OCI-LY7 (cell line): ENCODE measurements at regions not wholly inside any gene's neighbourhood (a gene's known extent, or its start where the extent isn't known, plus 50 kb on each side); places are given as distances from the start of the nearest gene placed in this dataset.
"Not testable (repeated sequence)": the region's sequence is repeated elsewhere in the genome, so short reads cannot be mapped to it uniquely, and the experiment has no call there.

Experiments
- BruUV-seq: library from RNA; stranded (reverse); fragments of 400-500 nt; replicated peaks from 2 replicates; lab custom pipeline; 2021; lab: Mats Ljungman, UMichigan
- CTCF ChIA-PET: fragments of 300-600 bp; sonication (Branson Sonifier 250); formaldehyde crosslinking; loops from one replicate; lab custom pipeline; 2022; ENCODE audit warnings: antibody characterized with exemption; ENCODE audit not compliant: unreplicated experiment; lab: Charles Lee
- POLR2A ChIA-PET: fragments of 300-600 bp; sonication (Branson Sonifier 250); formaldehyde crosslinking; loops from one replicate; lab custom pipeline; 2022; ENCODE audit warnings: antibody characterized with exemption; lab: Charles Lee
- DNase-seq: peaks from one replicate; pipeline ENCODE4 v3.0.0-alpha.2; 2015; ENCODE audit warnings: low spot score
- H2AFZ ChIP-seq: fragments of 200-600 bp; sonication (generic), shearing (Covaris generic); 2 replicates; pipeline ENCODE4 v1.6.1; 2014; ENCODE audit warnings: mild to moderate bottlenecking, antibody characterized with exemption, low read length, moderate library complexity
- H3K27ac ChIP-seq: fragments of 200-600 bp; sonication (generic); 2 replicates; pipeline ENCODE4 v1.5.1; 2014; ENCODE audit warnings: mixed run types, low read depth, mild to moderate bottlenecking, moderate library complexity, low read length, inconsistent platforms; ENCODE audit not compliant: poor library complexity, severe bottlenecking
- H3K36me3 ChIP-seq: fragments of 200-600 bp; sonication (generic); 2 replicates; pipeline ENCODE4 v1.6.1; 2014; ENCODE audit warnings: mild to moderate bottlenecking, antibody characterized with exemption, low read length, moderate library complexity, mixed read lengths; ENCODE audit not compliant: insufficient read depth
- H3K4me1 ChIP-seq: fragments of 200-600 bp; sonication (generic); 2 replicates; pipeline ENCODE4 v1.5.1; 2014; ENCODE audit warnings: mild to moderate bottlenecking, low read length; ENCODE audit not compliant: insufficient read depth, poor library complexity, severe bottlenecking
- H3K4me2 ChIP-seq: fragments of 200-600 bp; sonication (generic); 2 replicates; pipeline ENCODE4 v1.6.1; 2014; ENCODE audit warnings: mild to moderate bottlenecking, low read length
- H3K4me3 ChIP-seq: fragments of 200-600 bp; sonication (generic); 2 replicates; pipeline ENCODE4 v1.5.1; 2014; ENCODE audit warnings: mild to moderate bottlenecking, low read depth, low read length; ENCODE audit not compliant: poor library complexity, severe bottlenecking
- H3K79me2 ChIP-seq: fragments of 200-600 bp; sonication (generic); 2 replicates; pipeline ENCODE4 v1.6.1; 2016; ENCODE audit warnings: low read depth, mild to moderate bottlenecking, low read length, moderate library complexity, mixed read lengths; ENCODE audit not compliant: insufficient read depth
- H3K9me2 ChIP-seq: fragments of 200-600 bp; sonication (generic); 2 replicates; pipeline ENCODE4 v1.6.1; 2016; ENCODE audit warnings: mild to moderate bottlenecking, low read length, mixed read lengths; ENCODE audit not compliant: insufficient read depth
- H3K9me3 ChIP-seq: fragments of 200-600 bp; sonication (generic); 2 replicates; pipeline ENCODE4 v1.6.1; 2014; ENCODE audit warnings: mild to moderate bottlenecking, mixed run types, low read length, mixed read lengths
- H4K20me1 ChIP-seq: fragments of 200-600 bp; sonication (generic); 2 replicates; pipeline ENCODE4 v1.6.1; 2014; ENCODE audit warnings: mild to moderate bottlenecking, antibody characterized with exemption, low read length, moderate library complexity, mixed read lengths; ENCODE audit not compliant: insufficient read depth
- EZH2phosphoT487 ChIP-seq: fragments of 200-600 bp; sonication (generic); IDR thresholded peaks from 2 replicates; pipeline ENCODE4 v1.6.1; 2018; ENCODE audit warnings: low read depth, borderline replicate concordance, mild to moderate bottlenecking, mixed run types, antibody characterized with exemption, low read length, moderate library complexity, mixed read lengths
- intact Hi-C: fragments of 100-400 bp; cut with micrococcal nuclease; formaldehyde crosslinking; loops from one replicate; pipeline ENCODE4 v1.10.0; 2022; ENCODE audit not compliant: unreplicated experiment
- TF ChIP-seq, protein P1 (sequence below): fragments of 200-600 bp; sonication (generic); conservative IDR thresholded peaks from 2 replicates; pipeline ENCODE4 v1.5.1; 2014; ENCODE audit warnings: mild to moderate bottlenecking, antibody characterized with exemption, low read length, moderate library complexity, mixed read lengths

DNA sequence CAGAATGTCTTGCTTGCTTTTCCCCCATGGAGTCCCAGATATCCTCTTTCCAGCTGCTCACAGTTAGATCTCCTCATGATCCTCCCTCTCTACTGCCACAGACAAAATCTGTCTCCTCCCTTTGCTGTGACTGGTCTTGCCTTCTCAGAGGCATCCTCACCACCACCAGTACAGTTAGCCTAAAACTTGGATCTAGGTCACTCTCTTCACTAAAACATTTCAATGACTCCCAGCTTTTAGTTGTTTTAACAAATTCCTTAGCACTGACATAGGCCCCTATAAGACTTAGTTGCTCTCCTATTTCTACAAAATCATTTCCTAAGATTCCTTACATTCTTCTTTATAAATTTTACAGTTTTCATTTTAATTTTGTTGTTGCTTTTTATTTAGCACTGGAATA lies 734.2 kb upstream of the CHAC2 start:
- CTCF ChIA-PET: no interaction called here
- Histone ChIP-seq H4K20me1 (no peaks in the 10 kb centered on the region), H3K79me2 (no peaks in the 10 kb centered on the region), H3K27ac (no peak overlapping the region), H3K4me3 (no peak overlapping the region), H3K9me3 (no peaks in the 10 kb centered on the region), H2AFZ (no peak overlapping the region), H3K9me2 (no peaks in the 10 kb centered on the region), H3K36me3 (no peaks in the 10 kb centered on the region), H3K4me2 (no peak overlapping the region), H3K4me1 (no peaks in the 10 kb centered on the region)
- TF ChIP-seq, protein P1, sequence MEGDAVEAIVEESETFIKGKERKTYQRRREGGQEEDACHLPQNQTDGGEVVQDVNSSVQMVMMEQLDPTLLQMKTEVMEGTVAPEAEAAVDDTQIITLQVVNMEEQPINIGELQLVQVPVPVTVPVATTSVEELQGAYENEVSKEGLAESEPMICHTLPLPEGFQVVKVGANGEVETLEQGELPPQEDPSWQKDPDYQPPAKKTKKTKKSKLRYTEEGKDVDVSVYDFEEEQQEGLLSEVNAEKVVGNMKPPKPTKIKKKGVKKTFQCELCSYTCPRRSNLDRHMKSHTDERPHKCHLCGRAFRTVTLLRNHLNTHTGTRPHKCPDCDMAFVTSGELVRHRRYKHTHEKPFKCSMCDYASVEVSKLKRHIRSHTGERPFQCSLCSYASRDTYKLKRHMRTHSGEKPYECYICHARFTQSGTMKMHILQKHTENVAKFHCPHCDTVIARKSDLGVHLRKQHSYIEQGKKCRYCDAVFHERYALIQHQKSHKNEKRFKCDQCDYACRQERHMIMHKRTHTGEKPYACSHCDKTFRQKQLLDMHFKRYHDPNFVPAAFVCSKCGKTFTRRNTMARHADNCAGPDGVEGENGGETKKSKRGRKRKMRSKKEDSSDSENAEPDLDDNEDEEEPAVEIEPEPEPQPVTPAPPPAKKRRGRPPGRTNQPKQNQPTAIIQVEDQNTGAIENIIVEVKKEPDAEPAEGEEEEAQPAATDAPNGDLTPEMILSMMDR: no peak
- intact Hi-C loops: no loop called here
- BruUV-seq: no TSS peak
- DNase-seq: no peak
- POLR2A ChIA-PET: no interaction called here

DNA sequence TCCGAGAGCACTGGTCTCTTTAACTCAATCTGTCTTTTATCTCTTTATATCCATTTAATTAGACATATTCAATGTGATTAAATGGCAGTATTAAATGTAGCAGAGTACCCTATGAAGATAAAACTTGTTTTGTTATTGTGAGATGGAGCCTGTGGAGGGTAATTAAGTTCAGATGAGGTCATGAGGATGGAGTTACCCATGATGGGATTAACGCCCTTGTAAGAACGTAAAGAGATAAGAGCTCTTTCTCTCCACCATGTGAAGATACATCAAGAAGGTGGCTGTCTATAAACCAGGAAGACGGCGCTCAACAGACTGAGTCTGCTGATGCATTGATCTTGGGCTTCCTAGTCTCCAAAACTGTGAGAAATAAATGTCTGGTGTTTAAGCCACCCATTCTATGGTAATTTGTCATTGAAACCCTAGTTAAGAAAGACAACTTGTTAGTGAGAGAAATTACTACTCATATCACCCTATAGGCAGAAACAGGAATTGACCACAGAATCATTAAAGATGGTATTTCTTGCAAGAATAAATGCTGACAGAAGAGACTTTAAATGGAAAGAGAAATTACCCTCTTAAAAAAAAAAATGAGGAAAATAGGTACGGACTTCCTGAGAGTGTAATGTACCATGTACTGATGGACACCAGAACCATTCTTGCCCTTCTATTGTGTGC lies 738.7 kb upstream of the CHAC2 start:
- Histone ChIP-seq H3K4me2 (no peak overlapping the region), H4K20me1 (no peaks in the 10 kb centered on the region), H2AFZ (no peak overlapping the region), H3K9me3 (no peaks in the 10 kb centered on the region), H3K4me1 (no peaks in the 10 kb centered on the region), H3K27ac (no peak overlapping the region), H3K79me2 (no peaks in the 10 kb centered on the region), H3K36me3 (no peaks in the 10 kb centered on the region), H3K4me3 (no peak overlapping the region), H3K9me2 (no peaks in the 10 kb centered on the region)
- POLR2A ChIA-PET: no interaction called here
- intact Hi-C loops: no loop called here
- no TSS peak for BruUV-seq
- TF ChIP-seq, protein P1: no peak
- no peak for TF ChIP-seq EZH2phosphoT487
- no peak for DNase-seq
- CTCF ChIA-PET: no interaction called here

DNA sequence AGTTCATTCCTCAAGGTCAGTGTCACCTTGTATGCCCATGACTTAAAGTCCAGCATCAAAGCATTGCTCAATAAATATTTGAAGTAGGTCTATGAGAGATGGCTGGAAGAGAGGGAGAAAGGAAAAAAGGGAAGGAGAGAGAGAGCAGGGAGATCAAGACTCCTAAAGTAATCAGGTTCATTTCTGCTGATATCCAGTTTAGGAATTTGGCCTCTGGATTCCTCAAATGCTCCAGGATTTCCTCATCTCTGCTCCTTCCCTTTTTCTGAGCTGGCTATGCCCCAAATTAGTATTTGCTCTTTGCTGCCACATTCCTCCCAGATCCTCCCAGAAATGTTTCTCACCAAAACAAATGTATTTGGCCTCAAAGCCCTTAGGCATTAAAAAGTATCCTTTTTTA lies 739.4 kb upstream of the CHAC2 start:
- Histone ChIP-seq H3K27ac (no peak overlapping the region), H4K20me1 (no peaks in the 10 kb centered on the region; the same call in 1 of the 2 replicates), H3K4me1 (no peaks in the 10 kb centered on the region), H3K9me2 (no peaks in the 10 kb centered on the region), H3K36me3 (no peaks in the 10 kb centered on the region), H3K4me3 (no peak overlapping the region), H2AFZ (no peak overlapping the region), H3K4me2 (no peak overlapping the region), H3K9me3 (no peaks in the 10 kb centered on the region), H3K79me2 (no peaks in the 10 kb centered on the region)
- no peak for TF ChIP-seq EZH2phosphoT487
- TF ChIP-seq, protein P1: no peak
- intact Hi-C loops: no loop called here
- BruUV-seq: no TSS peak
- CTCF ChIA-PET: no interaction called here
- POLR2A ChIA-PET: no interaction called here
- no peak for DNase-seq

DNA sequence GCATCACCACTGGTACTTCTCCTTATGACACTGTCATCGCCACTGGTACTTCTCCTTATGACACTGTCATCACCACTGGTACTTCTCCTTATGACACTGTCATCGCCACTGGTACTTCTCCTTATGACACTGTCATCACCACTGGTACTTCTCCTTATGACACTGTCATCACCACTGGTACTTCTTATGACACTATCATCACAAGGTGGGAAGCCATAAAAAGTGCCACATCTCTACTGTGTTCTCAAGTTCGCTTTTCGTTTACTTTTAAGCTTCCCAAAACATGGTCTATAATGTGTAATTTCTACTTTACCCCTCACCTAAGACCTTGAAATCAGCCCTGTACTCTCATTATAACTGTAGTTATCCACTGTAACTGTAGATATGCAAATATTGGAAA lies 745.4 kb upstream of the CHAC2 start:
- H3K9me3 ChIP-seq, H4K20me1 ChIP-seq, intact Hi-C loops, H3K4me3 ChIP-seq, H3K79me2 ChIP-seq, POLR2A ChIA-PET, BruUV-seq, H3K4me1 ChIP-seq, H3K36me3 ChIP-seq, H3K4me2 ChIP-seq, H2AFZ ChIP-seq, DNase-seq, H3K27ac ChIP-seq, H3K9me2 ChIP-seq, CTCF ChIA-PET: not testable (repeated sequence)
